GM04504 (cell line): ENCODE measurements at regions not wholly inside any gene's neighbourhood (a gene's known extent, or its start where the extent isn't known, plus 50 kb on each side); places are given as distances from the start of the nearest gene placed in this dataset.

ENCODE experiments used
- DNase-seq: peaks from one replicate; pipeline ENCODE4 v3.0.0-alpha.2; 2012; ENCODE audit warnings: low read depth

DNA sequence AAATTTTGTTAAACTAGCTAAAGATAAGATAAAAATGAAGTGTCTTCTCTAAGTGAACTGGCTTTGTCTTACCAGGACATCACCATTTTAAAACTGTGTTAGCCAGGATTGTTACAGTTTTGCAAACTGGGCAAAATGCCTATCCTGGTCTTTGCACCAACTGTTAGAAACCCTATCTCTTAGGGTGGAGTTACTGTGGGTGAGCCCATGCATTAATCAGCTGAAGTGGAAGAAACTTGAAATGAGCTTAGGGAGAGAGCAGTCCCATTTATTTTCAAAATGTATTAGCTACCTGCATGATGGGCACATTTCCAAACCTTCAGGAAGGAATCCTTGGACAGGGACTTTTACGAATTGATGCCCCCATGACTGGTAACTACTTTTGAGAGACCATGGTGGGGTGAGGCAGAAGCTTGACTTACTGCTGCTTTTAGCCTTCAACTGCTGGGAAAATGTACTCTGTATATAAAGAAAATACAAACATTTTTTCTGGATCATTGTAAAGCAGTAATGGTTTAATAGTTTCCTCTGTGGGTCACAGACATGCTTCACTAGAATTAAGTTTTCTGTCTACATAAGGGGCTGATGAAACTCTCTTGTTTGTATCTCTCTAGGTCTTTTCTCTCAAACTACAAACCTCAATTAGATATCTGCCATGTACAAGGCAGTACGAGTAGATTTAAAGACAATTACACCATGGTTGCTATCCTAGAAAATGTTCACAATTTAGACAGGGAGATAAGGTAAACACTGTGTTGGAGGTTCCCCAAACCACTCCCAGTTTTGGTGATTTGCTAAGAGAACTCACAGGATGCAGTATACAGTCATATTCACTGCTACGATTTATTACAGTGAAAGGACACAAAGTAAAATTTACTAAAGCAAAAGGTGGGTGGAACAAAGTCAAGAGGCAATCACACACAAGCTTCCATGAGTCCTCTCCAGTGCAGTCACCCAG lies 321.4 kb upstream of the MMADHC start:
- DNase-seq: no peak

DNA sequence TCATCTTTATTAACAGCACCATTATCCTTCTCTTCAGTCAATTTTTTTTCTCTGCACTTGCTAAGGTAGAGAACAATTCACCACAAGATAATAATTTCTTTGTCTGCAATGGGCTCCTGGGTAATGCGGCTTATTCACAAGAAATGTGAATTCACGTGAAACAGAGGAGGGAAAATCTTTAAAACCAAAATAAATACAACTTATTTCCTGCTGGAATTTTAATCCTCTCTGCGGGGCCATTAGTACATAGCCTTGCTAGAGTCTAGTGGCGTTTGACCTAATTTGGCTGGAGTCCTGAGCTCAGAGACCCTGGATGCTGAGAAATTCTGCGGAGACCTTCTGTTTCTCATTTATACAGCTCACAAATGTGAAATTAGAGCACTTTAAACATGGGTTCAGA lies 319.3 kb upstream of the MMADHC start:
- DNase-seq: no peak

DNA sequence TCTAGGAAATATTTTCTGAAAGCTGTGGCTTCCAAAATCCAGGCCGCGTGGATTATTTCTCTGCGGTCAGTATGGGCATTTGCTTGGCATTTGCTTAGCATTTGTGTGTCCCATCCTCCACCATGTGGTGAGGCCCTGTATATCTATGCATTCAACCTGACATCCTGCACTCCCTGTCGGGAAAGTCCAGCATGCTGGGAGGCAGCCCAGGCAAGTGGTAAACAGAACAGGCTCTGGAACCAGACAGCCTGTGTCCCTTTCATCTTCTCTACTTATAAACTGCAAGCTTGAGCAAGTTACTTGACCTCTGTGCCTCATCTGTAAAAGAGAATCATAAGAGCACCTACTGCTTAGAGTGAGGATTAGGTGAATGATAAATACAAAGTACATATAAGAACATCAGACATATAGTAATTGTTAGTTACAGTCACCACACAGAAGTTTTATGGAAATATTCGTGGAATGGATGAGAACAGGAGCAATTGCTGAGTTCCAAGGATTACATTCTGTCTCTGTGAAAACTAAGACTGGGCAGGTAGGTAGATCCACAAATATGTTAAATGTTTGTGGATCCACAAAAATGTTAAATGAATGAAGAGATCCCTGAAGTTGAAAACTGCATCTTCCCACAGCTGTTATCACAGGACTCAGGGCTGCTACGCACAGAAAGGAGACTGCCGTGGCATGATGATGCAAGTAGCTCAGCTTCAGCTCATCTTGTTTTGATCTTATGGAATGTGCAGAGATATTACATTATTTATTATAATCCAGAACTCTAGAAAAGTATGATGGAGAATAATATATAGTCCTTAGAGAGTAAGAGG lies 317.0 kb upstream of the MMADHC start:
- DNase-seq: no peak

DNA sequence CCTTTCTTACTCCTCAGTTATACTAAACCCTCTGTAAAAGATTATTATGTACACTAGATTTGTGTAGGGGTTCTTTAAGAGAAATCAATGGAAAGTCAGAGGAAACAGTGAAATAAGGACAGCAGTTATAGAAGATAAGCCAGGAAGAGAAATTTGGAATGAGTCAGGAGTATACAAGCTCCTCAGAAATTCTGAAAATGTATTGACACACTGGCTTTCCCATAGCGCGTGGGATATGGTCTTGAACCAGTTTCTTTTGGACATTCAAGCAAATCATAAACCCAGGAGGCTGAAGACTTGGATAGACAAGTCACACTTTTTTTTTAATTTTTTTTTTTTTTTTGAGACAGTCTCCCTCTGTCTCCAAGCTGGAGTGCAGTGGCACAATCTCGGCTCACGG lies 316.1 kb upstream of the MMADHC start:
- no peak for DNase-seq

DNA sequence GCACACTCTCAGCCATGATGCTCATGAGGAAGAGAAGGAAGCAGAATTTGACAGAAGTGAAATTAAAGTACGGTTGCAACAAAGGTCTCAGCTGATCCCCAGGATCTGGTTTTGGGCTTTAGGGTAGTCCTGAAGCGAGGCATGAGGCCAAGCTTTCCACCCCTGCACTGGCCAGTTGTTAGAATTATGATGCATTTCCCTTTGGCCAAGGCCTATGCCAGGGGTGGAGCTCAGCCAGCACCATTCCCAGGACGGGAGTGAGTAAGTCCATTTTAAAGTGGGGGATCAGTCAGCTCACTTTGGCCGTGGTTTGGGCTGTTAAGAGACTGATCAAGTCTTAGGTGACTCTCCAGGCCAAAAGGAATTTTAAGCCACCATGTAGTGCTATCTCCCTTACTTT lies 314.5 kb upstream of the MMADHC start:
- DNase-seq: no peak

DNA sequence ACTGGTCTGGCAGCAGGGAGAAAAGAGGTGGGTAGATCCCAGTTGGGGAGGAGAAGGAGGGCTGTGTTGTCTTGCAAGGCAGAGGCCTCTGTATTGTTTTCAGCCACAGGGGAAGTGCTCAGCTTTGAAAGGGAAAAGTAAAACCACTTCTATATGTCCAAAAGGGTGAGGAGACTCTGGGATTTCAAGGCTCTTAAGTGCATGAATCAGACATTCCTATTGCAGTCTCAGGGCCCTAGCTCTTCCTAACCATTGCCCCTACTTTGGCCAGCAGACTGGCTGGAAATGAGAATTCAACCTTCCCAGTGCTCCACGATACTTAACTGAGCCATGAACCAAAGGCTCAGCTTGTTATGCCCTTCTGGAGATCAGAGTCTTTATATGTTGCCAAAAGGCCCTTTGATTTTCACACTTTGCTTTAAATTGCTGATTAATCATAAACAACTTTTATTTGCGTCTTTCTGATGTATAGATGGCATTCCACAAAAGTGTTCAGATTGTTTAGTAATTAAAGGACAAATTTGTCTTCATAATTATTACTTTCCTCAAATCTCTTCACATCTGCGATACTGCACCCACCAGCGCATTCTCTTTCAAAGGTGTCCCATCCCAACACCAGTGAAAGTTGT lies 313.8 kb upstream of the MMADHC start:
- DNase-seq: no peak

DNA sequence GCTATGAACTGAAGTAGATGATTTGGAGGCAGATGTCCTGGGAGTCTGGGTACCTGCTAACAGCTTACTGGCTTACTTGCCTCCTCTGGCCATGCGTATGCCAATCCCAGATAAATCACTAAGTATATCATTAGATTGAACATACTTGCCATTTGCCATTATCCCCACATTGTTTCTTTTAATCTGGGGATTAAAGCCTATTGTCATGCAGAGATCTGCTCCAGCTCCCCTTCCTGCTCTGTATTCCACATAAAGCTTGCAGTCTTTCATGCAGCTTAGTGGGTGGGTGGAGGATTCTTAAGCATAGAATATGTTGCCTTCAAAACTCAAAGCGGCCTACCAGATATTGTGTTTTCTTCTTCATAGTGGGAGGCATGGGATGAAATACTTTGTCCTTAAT lies 311.8 kb upstream of the MMADHC start:
- no peak for DNase-seq

DNA sequence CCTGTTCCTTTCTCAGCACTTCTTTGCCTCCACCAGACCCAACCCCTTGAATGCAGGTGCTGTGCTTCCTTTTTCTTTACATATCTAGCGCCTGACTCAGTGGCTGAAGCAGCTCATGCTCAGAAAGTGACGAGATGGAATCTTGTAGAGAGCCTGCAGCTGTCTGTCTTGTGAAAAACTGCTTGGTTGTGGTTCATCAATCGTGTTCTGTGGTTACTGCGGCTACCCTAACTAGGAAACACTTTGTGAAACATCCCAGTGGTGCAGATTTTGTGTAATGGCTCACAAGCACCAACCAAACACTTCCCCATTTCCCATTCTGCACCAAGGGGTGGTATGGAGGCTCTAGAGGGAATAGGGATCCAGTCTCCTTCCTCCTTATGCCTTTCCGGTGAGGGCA lies 307.2 kb upstream of the MMADHC start:
- DNase-seq: no peak

DNA sequence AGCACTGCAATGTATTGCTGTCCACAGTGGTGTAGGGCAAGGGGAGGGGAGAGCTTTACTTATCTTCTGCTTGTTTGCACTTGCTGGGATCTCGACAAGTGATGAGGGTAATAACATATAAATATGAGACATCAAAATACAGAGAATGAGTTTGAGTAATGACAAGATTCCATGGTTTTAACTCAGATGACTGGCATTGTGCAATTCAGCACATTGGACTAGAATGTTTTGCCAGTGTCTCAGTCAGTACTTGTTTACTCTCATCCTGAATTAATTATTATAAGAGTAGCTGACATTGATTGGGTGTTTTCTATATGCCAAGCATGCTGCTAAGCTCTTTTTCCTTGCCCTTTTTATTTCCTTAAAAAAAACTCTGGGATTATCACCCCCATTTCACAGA lies 306.7 kb upstream of the MMADHC start:
- no peak for DNase-seq

DNA sequence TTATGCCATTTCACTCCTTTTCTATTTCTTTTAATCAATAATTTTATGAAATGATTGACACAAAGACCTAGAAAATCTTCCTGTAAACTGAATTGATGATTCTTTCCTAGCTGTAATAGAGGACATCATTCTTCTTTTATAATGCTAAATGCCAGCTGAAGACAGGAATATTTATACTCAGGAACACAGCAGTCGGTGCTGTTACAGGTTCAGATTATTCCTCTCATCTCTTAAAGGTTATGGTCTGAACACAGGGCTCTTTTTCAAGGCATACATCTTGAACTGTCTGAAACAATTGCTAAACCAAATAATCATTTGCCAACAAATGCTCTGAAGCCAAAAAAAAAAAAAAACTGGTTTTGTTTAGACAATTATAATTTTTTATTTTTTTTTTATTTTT lies 305.0 kb upstream of the MMADHC start:
- DNase-seq: no peak

DNA sequence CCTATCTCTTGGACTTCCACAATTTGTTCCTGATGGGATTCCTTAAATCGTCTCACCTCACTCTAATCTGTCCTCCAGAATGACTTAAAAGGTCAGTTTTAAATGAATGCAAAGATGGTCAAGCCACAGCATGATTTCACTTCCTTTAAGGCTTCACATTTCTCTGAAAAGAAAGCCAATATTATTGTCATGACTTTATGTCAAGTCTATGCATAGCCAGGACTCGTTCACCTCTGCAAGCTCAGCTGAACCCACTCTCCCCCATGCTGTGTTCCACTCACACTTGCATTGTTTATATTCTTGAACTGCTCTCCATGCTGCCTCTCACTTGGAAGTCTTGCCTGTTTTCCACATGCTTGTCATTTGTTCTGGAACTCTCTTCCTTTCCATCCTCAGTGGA lies 298.4 kb upstream of the MMADHC start:
- DNase-seq: no peak

DNA sequence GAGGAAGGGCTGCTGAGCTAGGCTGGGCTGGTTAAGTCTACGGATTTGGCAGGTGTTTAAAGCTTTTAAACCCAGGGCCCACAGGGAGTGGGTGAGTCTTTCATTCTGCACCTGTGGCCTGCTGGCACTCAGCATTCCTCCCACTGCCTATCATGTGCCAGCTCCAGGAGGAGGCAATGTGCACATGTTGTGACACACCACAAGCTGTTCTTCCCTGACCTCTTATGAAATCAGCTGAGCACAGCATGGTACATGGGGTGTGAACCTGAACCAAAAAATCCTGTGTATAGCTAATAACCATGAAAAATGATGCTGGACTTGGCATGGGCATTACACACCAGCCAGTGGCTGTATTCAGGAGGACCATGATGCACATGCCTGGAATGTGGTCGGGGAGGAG lies 297.9 kb upstream of the MMADHC start:
- DNase-seq: no peak

DNA sequence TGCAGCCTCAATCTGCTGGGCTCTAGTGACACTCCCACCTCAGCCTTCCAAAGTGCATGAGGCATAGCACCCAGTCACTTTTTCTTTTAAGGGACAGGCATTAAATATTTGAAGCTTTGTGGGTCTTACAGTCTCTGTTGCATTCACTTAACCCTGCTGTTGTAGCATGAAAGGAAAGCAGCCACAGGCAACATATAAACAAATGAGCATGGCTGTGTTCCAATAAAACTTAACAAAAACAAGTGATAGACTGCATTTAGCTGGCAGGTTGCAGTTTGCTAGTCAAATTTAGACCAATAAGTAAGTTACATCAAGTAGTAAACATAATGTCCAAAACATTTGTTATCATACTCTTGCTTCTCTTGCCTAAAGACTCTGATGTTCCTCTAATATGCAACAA lies 297.3 kb upstream of the MMADHC start:
- no peak for DNase-seq

DNA sequence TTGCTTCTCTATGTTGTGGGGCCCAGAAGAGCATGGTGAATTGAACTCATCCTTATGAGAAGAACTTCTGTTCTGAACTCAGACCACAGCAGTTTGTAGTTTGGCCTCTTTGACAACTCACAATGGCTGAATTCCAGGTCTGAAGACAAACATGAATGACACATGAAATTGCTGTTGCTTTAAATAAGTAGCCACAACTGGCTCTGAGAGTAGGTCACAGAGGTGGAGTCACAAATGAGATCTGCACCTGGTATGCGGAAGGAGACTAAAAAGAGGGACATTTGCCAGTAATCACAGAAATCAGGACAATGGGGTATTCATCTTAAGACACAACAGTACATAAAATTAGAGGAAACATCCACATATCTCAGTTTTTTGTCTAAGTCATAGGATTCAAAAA lies 290.3 kb upstream of the MMADHC start:
- no peak for DNase-seq

DNA sequence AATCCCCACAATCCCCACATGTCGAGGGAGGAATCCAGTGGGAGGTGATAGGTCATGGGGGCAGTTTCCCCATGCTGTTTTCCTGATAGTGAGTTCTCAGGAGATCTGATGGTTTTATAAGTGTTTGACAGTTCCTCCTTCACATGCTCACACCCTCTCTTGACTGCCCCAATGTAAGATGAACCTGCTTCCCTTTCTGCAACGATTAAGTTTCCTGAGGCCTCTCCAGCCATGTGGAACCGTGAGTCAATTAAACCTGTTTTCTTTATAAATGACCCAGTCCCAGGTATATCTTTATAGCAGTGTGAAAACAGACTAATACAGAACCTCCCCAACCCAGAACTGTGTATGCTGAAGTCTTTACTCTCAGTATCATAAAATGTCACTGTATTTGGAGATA lies 289.5 kb upstream of the MMADHC start:
- no peak for DNase-seq

DNA sequence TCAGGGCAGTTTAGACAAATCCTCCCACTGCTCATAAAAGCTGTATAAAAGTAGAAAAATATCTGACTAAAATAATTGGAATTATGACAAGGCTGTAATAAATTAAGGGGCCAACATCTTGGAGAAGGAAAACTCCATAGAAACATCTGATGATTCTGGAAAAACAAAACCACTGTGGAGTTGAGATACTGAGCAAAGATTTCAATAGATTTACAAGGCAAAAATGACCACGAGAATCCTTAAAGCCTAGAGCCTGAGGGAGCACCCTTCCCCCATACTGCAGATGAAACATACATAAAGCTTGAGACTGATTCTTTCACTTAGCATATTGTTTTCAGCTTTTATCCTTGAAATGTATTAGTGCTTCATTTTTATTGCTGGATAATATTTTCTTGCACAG lies 286.4 kb upstream of the MMADHC start:
- no peak for DNase-seq

DNA sequence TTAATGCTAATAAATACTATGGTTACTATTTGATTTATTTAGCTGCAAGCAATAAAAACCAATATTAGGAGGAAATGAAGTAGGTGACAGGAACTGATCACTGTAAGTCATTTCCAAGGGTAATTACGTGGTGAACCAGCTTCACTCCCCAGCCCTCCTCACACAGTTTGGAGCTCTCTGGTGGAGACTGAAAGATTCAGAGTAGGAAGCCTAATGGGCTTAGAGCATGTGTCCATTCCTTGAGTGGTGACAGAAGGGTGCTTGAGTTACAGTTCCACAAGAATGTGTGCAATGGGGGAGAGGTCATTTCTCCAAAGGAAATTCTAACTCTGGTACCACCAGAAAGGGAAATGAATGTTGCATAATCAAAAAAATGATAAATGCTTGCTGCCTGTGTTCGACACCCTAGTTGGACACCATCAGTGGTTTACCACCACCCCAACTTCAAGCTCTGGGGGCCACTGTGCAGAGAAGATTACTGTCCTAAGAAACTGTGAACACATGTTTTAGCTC lies 285.1 kb upstream of the MMADHC start:
- DNase-seq: no peak

DNA sequence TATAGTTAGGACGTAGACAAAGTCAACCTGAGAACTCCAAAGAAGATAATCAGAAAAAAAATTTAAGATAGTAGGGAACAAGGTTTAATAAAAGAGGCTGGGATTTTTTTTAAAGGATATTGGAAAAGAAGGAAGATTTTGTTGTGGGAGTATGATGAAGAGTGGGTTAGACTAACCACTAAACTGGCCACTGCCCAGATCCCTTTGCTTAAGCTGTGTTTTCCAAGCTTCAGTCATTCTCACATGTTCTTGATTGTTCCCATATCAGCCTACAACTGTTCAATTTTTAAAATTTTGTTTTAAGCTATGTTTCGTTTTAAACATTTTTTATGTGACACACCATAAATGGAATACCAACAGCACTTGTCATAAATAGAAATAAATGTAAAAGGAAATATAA lies 284.5 kb upstream of the MMADHC start:
- DNase-seq: no peak

DNA sequence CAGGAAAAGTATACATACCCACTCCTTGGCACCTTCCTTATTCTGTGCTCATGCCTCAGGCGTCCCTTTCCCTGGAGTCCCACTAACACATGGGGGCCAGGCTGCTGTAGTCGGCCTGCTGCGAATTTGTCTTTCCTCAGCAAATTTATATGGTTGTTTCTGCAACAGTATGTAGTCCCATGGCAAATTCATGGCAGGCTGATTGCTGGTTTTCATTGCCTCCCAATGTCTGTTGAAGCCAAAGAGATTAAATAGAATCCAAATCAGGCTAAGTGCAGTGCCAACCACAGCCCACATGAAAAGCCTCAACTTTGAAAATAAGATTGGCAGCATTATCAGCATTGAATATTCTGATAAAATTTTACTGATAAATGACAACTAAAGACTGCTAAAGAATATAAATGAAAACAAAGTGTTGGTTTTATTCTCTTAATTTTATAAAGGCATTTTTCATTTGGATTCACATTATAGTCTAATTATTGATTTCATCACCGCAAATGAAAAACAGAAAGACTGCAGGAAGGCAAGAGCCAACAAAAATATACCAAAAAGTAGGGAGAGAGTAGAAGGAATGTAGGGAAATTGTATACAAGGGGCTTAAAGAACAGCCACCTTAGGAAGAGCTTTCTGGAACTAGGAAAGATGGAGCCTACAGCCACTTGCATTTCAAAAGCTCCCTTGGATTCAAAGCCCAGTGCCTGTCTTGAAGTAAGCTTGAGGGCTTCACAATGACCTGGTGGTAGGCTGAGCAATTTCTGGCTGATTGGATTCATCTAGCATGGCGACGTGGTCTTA lies 283.7 kb upstream of the MMADHC start:
- no peak for DNase-seq

DNA sequence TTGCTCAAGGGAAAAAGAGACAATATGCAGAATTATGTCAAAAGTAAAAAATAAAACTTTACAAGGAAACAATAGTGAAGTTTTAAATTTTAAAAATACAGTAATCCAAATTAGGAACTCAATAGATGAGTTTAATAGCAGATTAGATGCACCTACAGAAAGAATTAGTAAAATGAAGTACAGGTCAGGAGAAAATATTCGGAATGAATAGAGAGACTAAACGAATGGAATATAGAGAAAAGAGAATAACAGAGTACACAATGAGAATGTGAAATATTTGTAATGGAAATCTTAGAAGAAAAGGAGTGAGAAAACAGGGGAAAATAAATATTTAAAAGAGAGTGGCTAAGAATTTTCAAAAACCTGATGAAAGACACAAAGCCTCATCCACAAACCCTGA lies 275.7 kb upstream of the MMADHC start:
- DNase-seq: no peak

DNA sequence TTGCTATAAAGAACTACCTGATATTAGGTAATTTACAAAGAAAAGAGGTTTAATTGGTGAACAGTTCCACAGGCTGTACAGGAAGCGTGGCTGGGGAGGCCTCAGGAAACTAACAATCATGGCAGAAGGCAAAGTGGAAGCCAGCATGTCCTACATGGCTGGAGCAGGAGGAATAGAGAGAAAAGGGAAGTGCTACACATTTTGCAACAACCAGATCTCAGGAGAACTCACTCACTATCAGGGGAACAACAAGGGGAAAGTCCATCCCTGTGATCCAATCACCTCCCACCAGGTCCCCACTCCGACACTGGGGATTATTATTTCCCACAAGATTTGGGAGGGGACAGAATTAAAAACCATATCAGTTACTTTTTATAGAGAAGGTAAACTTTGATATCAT lies 273.5 kb upstream of the MMADHC start:
- no peak for DNase-seq
